ENCODE measurements at regions not wholly inside any gene's neighbourhood (a gene's known extent, or its start where the extent isn't known, plus 50 kb on each side); places are given as distances from the start of the nearest gene placed in this dataset.

DNA sequence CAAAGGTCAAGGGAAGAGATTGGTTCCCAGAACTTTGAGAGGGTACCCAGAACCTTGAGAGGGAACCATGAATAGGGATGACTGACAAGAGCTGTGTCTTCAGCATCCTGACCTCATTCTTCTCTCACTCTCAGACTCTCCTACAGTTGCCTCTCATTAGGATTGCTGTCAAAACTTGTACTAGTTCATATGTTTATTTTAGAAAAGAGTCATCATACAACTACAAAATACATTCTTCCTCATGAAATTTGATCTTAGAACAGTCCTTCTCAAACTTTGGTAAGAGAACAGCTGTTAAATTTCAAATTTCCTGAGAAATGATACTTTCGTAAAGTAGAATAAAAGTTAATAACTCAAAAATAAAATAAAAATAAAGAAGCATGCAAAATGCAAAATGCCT, 161.4 kb upstream of the ZRANB2 start:
- H3K9me3 ChIP-seq (ENCODE audit: low read length): no peaks in the 10 kb centered on the region
- TF ChIP-seq EZH2 (IDR thresholded peaks at IDR 0.05; ENCODE audit: low read length, unreplicated experiment): no peak
- TF ChIP-seq EZH2phosphoT487 (IDR thresholded peaks at IDR 0.05; ENCODE audit: borderline replicate concordance, low read length): no peak
- TF ChIP-seq, protein P1, sequence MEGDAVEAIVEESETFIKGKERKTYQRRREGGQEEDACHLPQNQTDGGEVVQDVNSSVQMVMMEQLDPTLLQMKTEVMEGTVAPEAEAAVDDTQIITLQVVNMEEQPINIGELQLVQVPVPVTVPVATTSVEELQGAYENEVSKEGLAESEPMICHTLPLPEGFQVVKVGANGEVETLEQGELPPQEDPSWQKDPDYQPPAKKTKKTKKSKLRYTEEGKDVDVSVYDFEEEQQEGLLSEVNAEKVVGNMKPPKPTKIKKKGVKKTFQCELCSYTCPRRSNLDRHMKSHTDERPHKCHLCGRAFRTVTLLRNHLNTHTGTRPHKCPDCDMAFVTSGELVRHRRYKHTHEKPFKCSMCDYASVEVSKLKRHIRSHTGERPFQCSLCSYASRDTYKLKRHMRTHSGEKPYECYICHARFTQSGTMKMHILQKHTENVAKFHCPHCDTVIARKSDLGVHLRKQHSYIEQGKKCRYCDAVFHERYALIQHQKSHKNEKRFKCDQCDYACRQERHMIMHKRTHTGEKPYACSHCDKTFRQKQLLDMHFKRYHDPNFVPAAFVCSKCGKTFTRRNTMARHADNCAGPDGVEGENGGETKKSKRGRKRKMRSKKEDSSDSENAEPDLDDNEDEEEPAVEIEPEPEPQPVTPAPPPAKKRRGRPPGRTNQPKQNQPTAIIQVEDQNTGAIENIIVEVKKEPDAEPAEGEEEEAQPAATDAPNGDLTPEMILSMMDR (conservative IDR thresholded peaks at IDR 0.05; ENCODE audit: low read depth, low read length): no peak
- no peaks in the 10 kb centered on the region for H3K79me2 ChIP-seq (ENCODE audit: low read length)
- intact Hi-C loops (cut with micrococcal nuclease): no loop called here
- POLR2A ChIA-PET (ENCODE audit: unreplicated experiment): no interaction called here
- H3K4me3 ChIP-seq (ENCODE audit: low read length): no peak overlapping the region
- H4K20me1 ChIP-seq (ENCODE audit: low read length): no peaks in the 10 kb centered on the region
- CTCF ChIA-PET: interaction anchor here (0.6 kb wide), 1 partner anchor 279 kb away, joined by 5 read pairs; no protein-coding TSS in a partner anchor
- H3K36me3 ChIP-seq (ENCODE audit: low read depth, low read length): no peaks in the 10 kb centered on the region
- no TSS peak for BruUV-seq (replicated peaks)
- no peak overlapping the region for H3K9ac ChIP-seq (ENCODE audit: low read length)
- no peak overlapping the region for H2AFZ ChIP-seq (ENCODE audit: low read length)
- H3K9me2 ChIP-seq (replicated peaks; ENCODE audit: low read length): no peaks in the 10 kb centered on the region
- H3F3A ChIP-seq (ENCODE audit: low read length, unreplicated experiment): no peaks in the 10 kb centered on the region
- no peak overlapping the region for H3K27ac ChIP-seq (ENCODE audit: low read length)
- H3K4me1 ChIP-seq (ENCODE audit: insufficient read depth, low read length): no peaks in the 10 kb centered on the region
- peak; percentile 72 for ATAC-seq
- no peak overlapping the region for H3K4me2 ChIP-seq (ENCODE audit: low read length)
- H3K27me3 ChIP-seq (ENCODE audit: low read length): no peaks in the 10 kb centered on the region
- peak; percentile 14 for DNase-seq

DNA sequence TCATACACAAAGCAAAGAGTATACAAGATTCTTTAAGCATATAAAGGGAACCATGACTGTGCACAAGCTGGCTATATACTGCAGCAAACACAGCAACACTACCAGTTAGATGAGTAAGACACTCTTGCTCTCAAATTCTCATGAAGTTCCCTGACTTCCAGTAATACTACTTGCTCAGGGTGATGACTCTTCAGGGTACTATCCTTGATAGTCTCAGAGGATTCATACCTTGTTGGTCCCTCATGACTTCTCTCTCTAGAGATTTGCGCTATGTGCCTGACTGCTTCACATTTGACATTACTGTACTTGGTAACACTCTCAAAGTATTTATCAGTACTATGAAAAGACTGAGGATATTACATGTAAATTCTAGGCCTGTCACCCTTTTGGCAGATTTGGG, 159.8 kb upstream of the ZRANB2 start:
- H4K20me1 ChIP-seq (ENCODE audit: low read length): no peaks in the 10 kb centered on the region
- TF ChIP-seq EZH2phosphoT487 (IDR thresholded peaks at IDR 0.05; ENCODE audit: borderline replicate concordance, low read length) (no peak), EZH2 (IDR thresholded peaks at IDR 0.05; ENCODE audit: low read length, unreplicated experiment) (no peak)
- TF ChIP-seq, protein P1 (conservative IDR thresholded peaks at IDR 0.05; ENCODE audit: low read depth, low read length): no peak
- H3F3A ChIP-seq (ENCODE audit: low read length, unreplicated experiment): no peaks in the 10 kb centered on the region
- H3K36me3 ChIP-seq (ENCODE audit: low read depth, low read length): no peaks in the 10 kb centered on the region
- DNase-seq: no peak
- ATAC-seq: no peak
- H3K27me3 ChIP-seq (ENCODE audit: low read length): no peaks in the 10 kb centered on the region
- BruUV-seq (replicated peaks): no TSS peak
- ChIA-PET CTCF (no interaction called here), POLR2A (ENCODE audit: unreplicated experiment) (no interaction called here)
- H3K4me1 ChIP-seq (ENCODE audit: insufficient read depth, low read length): no peaks in the 10 kb centered on the region
- no peaks in the 10 kb centered on the region for H3K9me3 ChIP-seq (ENCODE audit: low read length)
- no peak overlapping the region for H2AFZ ChIP-seq (ENCODE audit: low read length)
- no peak overlapping the region for H3K9ac ChIP-seq (ENCODE audit: low read length)
- H3K9me2 ChIP-seq (replicated peaks; ENCODE audit: low read length): no peaks in the 10 kb centered on the region
- H3K4me3 ChIP-seq (ENCODE audit: low read length): no peak overlapping the region
- H3K27ac ChIP-seq (ENCODE audit: low read length): no peak overlapping the region
- intact Hi-C loops (cut with micrococcal nuclease): no loop called here
- no peaks in the 10 kb centered on the region for H3K79me2 ChIP-seq (ENCODE audit: low read length)
- H3K4me2 ChIP-seq (ENCODE audit: low read length): no peak overlapping the region

DNA sequence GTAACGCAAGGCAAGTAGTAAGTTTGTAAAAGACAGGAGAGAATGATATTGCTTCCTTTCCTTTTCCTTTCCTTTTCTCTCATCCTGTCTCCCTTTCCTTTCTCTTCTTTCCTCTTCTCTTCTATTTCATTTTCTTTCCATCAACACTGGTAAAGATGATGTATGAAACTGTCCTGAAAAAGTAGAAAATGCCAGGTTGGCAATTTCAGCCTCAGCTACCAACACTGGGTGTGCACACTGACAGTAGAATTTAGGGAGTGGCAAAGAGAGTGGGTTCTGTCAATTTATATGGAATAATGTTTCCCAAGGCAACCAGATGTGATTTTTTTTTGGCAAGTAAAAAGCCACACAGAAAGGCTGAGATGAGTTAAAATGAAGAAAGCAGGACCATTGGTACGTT, 155.7 kb upstream of the ZRANB2 start:
- BruUV-seq (replicated peaks): no TSS peak
- H3K4me1 ChIP-seq (ENCODE audit: insufficient read depth, low read length): no peaks in the 10 kb centered on the region
- ChIA-PET POLR2A (ENCODE audit: unreplicated experiment) (interaction anchor here (0.6 kb wide), 1 partner anchor 1367 kb away, joined by 4 read pairs; no protein-coding TSS in a partner anchor), CTCF (no interaction called here)
- H3K27me3 ChIP-seq (ENCODE audit: low read length): no peaks in the 10 kb centered on the region
- H3K9me2 ChIP-seq (replicated peaks; ENCODE audit: low read length): no peaks in the 10 kb centered on the region
- ATAC-seq (no peak), DNase-seq (no peak)
- H3K9ac ChIP-seq (ENCODE audit: low read length): no peak overlapping the region
- TF ChIP-seq, protein P1 (conservative IDR thresholded peaks at IDR 0.05; ENCODE audit: low read depth, low read length): no peak
- no peak for TF ChIP-seq EZH2 (IDR thresholded peaks at IDR 0.05; ENCODE audit: low read length, unreplicated experiment)
- TF ChIP-seq EZH2phosphoT487 (IDR thresholded peaks at IDR 0.05; ENCODE audit: borderline replicate concordance, low read length): no peak
- H3K27ac ChIP-seq (ENCODE audit: low read length): no peak overlapping the region
- H3K4me3 ChIP-seq (ENCODE audit: low read length): no peak overlapping the region
- no peaks in the 10 kb centered on the region for H3F3A ChIP-seq (ENCODE audit: low read length, unreplicated experiment)
- no peaks in the 10 kb centered on the region for H3K9me3 ChIP-seq (ENCODE audit: low read length)
- H3K4me2 ChIP-seq (ENCODE audit: low read length): no peak overlapping the region
- no peaks in the 10 kb centered on the region for H3K79me2 ChIP-seq (ENCODE audit: low read length)
- no peak overlapping the region for H2AFZ ChIP-seq (ENCODE audit: low read length)
- intact Hi-C loops (cut with micrococcal nuclease): no loop called here
- no peaks in the 10 kb centered on the region for H4K20me1 ChIP-seq (ENCODE audit: low read length)
- no peaks in the 10 kb centered on the region for H3K36me3 ChIP-seq (ENCODE audit: low read depth, low read length)

Measured in PC-3 (cell line).